GM10248 (cell line): ENCODE measurements at regions not wholly inside any gene's neighbourhood (a gene's known extent, or its start where the extent isn't known, plus 50 kb on each side); places are given as distances from the start of the nearest gene placed in this dataset.

Experiments used
- CTCF ChIA-PET: fragments of 300-600 bp; sonication (Branson Sonifier 250); formaldehyde crosslinking; extraction: SDS; loops from one replicate; lab custom pipeline; 2021; ENCODE audit warnings: antibody characterized with exemption; lab: Yijun Ruan, JAX
- POLR2A ChIA-PET: fragments of 350-650 bp; sonication (Branson Sonifier 250); formaldehyde crosslinking; extraction: SDS; loops from one replicate; lab custom pipeline; 2020; ENCODE audit warnings: antibody characterized with exemption; lab: Yijun Ruan, JAX
- DNase-seq: peaks from one replicate; pipeline ENCODE4 v3.0.0; 2012; ENCODE audit errors: extremely low spot score
- CTCF ChIP-seq: IDR thresholded peaks from 2 replicates; pipeline ENCODE4 v1.5.1; 2012; ENCODE audit warnings: mild to moderate bottlenecking, low read depth; ENCODE audit errors: extremely low read depth, missing control alignments, control extremely low read depth

GRCh38 chr3:72386327-72387000 is 461.8 kb downstream of the SHQ1 start:
- ChIA-PET POLR2A (no interaction called here), CTCF (interaction anchor here (1.0 to 2.0 kb wide), 2 partner anchors 11 to 17 kb away, joined by 3 to 4 read pairs; no protein-coding TSS in a partner anchor)
- no peak for DNase-seq
- TF ChIP-seq CTCF, result no peak

GRCh38 chr3:72385167-72385566 is 463.1 kb downstream of the SHQ1 start:
- CTCF ChIA-PET, result interaction anchor here (1.4 kb wide), 1 partner anchor 9 kb away, joined by 9 read pairs; no protein-coding TSS in a partner anchor
- TF ChIP-seq CTCF, result no peak
- POLR2A ChIA-PET, result no interaction called here
- no peak for DNase-seq

- CTCF ChIA-PET, result interaction anchor here (0.8 to 1.9 kb wide), 5 partner anchors 9 to 282 kb away, joined by 3 to 9 read pairs (median 4); no protein-coding TSS in a partner anchor
- no peak for DNase-seq
- TF ChIP-seq CTCF, result no peak
- POLR2A ChIA-PET, result interaction anchor here (0.6 kb wide), 1 partner anchor 9 kb away, joined by 3 read pairs; no protein-coding TSS in a partner anchor
Measured at GRCh38 chr3:72384602-72385001, 463.6 kb downstream of the SHQ1 start.

GRCh38 chr3:72383883-72384282 is 464.4 kb downstream of the SHQ1 start:
- no peak for DNase-seq
- CTCF ChIA-PET, result interaction anchor here (0.8 to 1.9 kb wide), 7 partner anchors 10 to 283 kb away, joined by 3 to 9 read pairs (median 4); no protein-coding TSS in a partner anchor
- POLR2A ChIA-PET, result interaction anchor here (0.6 kb wide), 1 partner anchor 9 kb away, joined by 3 read pairs; no protein-coding TSS in a partner anchor
- TF ChIP-seq CTCF, result no peak

- no peak for DNase-seq
- TF ChIP-seq CTCF, result no peak
- ChIA-PET CTCF (interaction anchor here (0.9 to 1.9 kb wide), 6 partner anchors 9 to 283 kb away, joined by 3 to 5 read pairs (median 4); no protein-coding TSS in a partner anchor), POLR2A (no interaction called here)
Measured at GRCh38 chr3:72383230-72383629, 465.0 kb downstream of the SHQ1 start.

- no peak for DNase-seq
- CTCF ChIA-PET, result no interaction called here
- no peak for TF ChIP-seq CTCF
- POLR2A ChIA-PET, result no interaction called here
Measured at GRCh38 chr3:72382460-72382859, 465.8 kb downstream of the SHQ1 start.
